Thoracic aorta (tissue), 2 donors: ENCODE measurements at regions not wholly inside any gene's neighbourhood (a gene's known extent, or its start where the extent isn't known, plus 50 kb on each side); places are given as distances from the start of the nearest gene placed in this dataset.

Source experiments
- ATAC-seq: fragments of 150-250 bp; one replicate; pipeline ENCODE4 v1.8.0; 2017; ENCODE audit warnings: low read depth; ENCODE audit not compliant: insufficient number of reproducible peaks, low FRiP score
- DNase-seq: peaks from one replicate; pipeline ENCODE4 v3.0.0-alpha.2; 2020; ENCODE audit warnings: low spot score
- H3K27ac ChIP-seq, 2 donors: fragments of 200-600 bp; sonication (generic); 1 replicate in 1 of 2; 2 replicates in 1 of 2; pipeline ENCODE4 v1.5.1; 2016; ENCODE audit warnings: mild to moderate bottlenecking in 2 of 2, moderate library complexity in 2 of 2
- H3K27me3 ChIP-seq: fragments of 200-600 bp; sonication (generic); replicated peaks from 2 replicates; pipeline ENCODE4 v1.6.0; 2016; ENCODE audit warnings: mild to moderate bottlenecking; ENCODE audit not compliant: insufficient read depth
- H3K36me3 ChIP-seq: fragments of 200-600 bp; sonication (generic); one replicate; pipeline ENCODE4 v1.5.1; 2016
- H3K4me1 ChIP-seq, 2 donors: fragments of 200-600 bp; sonication (generic); 1 replicate in 1 of 2; 2 replicates in 1 of 2; pipeline versions ENCODE4 v1.5.1 to v1.6.0; 2016; ENCODE audit warnings: low read depth in 2 of 2, mild to moderate bottlenecking in 1 of 2; ENCODE audit not compliant: control insufficient read depth in 1 of 2
- H3K4me3 ChIP-seq: fragments of 200-600 bp; sonication (generic); 2 replicates; pipeline ENCODE4 v1.5.1; 2016; ENCODE audit warnings: mild to moderate bottlenecking
- H3K9me3 ChIP-seq: fragments of 200-600 bp; sonication (generic); 2 replicates; pipeline ENCODE4 v1.5.1; 2016
- TF ChIP-seq, protein P1 (sequence below): fragments of 200-600 bp; sonication (generic); IDR thresholded peaks from one replicate; pipeline ENCODE4 v1.5.1; 2019; ENCODE audit warnings: antibody characterized with exemption

GRCh38 chr2:173763641-173764040, 201.5 kb downstream of the SP3 start:
- DNase-seq (no peak), ATAC-seq (no peak)
- TF ChIP-seq, protein P1, sequence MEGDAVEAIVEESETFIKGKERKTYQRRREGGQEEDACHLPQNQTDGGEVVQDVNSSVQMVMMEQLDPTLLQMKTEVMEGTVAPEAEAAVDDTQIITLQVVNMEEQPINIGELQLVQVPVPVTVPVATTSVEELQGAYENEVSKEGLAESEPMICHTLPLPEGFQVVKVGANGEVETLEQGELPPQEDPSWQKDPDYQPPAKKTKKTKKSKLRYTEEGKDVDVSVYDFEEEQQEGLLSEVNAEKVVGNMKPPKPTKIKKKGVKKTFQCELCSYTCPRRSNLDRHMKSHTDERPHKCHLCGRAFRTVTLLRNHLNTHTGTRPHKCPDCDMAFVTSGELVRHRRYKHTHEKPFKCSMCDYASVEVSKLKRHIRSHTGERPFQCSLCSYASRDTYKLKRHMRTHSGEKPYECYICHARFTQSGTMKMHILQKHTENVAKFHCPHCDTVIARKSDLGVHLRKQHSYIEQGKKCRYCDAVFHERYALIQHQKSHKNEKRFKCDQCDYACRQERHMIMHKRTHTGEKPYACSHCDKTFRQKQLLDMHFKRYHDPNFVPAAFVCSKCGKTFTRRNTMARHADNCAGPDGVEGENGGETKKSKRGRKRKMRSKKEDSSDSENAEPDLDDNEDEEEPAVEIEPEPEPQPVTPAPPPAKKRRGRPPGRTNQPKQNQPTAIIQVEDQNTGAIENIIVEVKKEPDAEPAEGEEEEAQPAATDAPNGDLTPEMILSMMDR, result no peak
- Histone ChIP-seq H3K4me3 (no peak overlapping the region), H3K9me3 (no peaks in the 10 kb centered on the region), H3K27ac (no peak overlapping the region), H3K36me3 (no peaks in the 10 kb centered on the region), H3K4me1 (peaks cover 0 to 5% of the 10 kb centered on the region in 2 donors), H3K27me3 (no peaks in the 10 kb centered on the region)

- TF ChIP-seq, protein P1, result no peak
- Histone ChIP-seq H3K27ac (no peak overlapping the region), H3K27me3 (no peaks in the 10 kb centered on the region), H3K9me3 (no peaks in the 10 kb centered on the region), H3K36me3 (no peaks in the 10 kb centered on the region), H3K4me1 (peaks cover 0 to 5% of the 10 kb centered on the region in 2 donors), H3K4me3 (no peak overlapping the region)
- DNase-seq (no peak), ATAC-seq (no peak)
Observed at GRCh38 chr2:173764094-173764493, 201.1 kb downstream of the SP3 start.

DNA sequence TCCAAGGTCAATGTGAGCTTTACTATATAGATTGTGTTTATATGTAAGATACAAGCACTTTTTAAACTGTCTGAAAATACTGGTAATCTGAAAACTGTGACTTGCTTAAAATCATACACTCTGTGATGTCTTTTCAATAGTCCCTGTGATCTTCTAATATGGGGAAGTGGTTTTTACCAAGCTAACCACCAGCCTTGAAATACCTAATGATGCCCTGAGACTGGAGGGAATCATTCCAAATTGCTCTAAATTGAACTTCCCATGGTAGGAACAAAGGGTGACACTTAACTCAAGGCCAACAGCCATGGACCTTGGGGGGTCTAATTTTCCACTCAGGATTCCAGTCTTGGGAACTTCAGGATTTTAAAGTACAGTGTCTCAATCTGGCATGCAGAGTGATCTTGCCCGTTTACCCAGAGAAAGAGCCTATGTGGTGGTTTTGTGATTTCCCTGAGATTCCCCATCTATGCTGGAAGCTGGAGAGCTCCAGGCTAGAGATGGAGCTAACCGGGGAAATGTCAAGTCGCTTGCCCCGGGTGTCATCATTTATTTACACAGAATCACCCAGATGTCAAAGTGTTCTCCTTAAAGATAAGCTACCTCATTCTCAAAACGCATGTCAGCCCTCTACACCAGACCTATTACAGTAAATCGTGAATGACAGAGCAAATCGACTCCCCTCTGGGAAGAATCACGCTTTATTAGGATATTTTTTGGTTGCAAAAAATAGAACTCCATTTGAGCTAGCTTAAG, 198.5 kb downstream of the SP3 start:
- Histone ChIP-seq H3K4me3 (no peak overlapping the region), H3K9me3 (no peaks in the 10 kb centered on the region), H3K27ac (no peak overlapping the region), H3K27me3 (no peaks in the 10 kb centered on the region), H3K4me1 (no peaks in the 10 kb centered on the region), H3K36me3 (no peaks in the 10 kb centered on the region)
- DNase-seq, result no peak
- ATAC-seq, result no peak
- TF ChIP-seq, protein P1, result no peak

DNA sequence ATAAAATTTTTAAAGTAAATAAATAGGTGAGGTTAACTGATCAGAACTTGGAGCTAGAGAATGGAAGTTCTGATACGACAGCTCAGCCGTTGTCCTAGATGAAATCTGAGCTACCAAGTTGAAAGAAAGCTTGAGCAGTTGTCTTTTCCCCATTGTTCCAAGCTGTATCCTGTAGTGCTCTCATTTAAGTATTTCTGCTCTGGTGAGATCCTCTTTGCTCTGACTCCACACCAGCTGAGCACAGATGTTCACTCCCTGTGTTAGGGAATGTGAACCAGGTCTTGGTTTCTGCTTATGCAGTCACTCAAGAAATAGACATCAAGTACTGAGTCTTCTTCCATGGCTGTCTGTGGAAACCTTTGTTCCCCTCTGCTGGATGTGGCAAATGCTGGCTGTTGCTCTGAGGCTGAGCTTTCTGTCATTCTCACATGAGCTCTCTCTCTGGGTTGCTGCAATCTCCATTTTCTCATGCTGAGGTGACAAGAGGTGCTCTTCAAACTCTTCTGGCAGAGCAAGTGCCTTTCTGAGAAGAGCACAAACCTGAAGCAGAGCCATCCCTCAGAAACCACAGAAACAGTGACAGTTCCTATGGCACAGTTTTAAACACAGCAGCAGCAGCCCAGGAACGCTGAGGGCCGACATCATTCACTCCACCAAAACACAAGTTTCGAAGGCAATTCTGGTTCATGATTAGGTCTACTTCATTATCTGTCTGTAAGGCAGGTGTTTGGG, 194.1 kb downstream of the SP3 start:
- Histone ChIP-seq H3K27me3 (no peaks in the 10 kb centered on the region), H3K4me1 (no peaks in the 10 kb centered on the region), H3K9me3 (no peaks in the 10 kb centered on the region), H3K4me3 (no peak overlapping the region), H3K36me3 (no peaks in the 10 kb centered on the region), H3K27ac (no peak overlapping the region)
- TF ChIP-seq, protein P1, result no peak
- ATAC-seq (no peak), DNase-seq (no peak)

DNA sequence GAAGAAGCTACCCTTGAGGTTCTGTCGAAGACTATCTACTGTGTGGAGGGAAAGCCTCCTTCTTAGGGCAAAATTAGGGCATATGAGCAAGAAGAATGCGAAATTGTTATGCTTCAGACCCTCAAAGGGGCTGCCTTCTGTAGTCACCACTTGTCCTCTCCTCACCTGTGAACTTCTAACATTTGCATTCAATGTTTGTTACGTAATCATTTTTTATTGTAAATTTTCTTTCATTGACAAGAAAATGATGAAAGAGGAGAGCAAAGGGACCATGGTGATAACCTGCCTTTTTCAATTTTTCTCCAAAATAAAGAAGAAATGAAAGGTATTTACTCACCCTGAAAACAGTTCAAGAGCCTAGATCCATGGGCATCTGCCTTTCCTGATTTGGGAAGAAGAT, 193.0 kb downstream of the SP3 start:
- Histone ChIP-seq H3K27ac (no peak overlapping the region), H3K4me1 (no peaks in the 10 kb centered on the region), H3K9me3 (no peaks in the 10 kb centered on the region), H3K4me3 (no peak overlapping the region), H3K27me3 (no peaks in the 10 kb centered on the region), H3K36me3 (no peaks in the 10 kb centered on the region)
- DNase-seq (no peak), ATAC-seq (no peak)
- TF ChIP-seq, protein P1, result no peak
